GM12891 (cell line): ENCODE measurements at regions not wholly inside any gene's neighbourhood (a gene's known extent, or its start where the extent isn't known, plus 50 kb on each side); places are given as distances from the start of the nearest gene placed in this dataset.
"Not testable (repeated sequence)": the region's sequence is repeated elsewhere in the genome, so short reads cannot be mapped to it uniquely, and the experiment has no call there.

Experiments used
- DNase-seq: peaks from one replicate; pipeline ENCODE4 v3.0.0; 2011; ENCODE audit warnings: low spot score; ENCODE audit not compliant: insufficient read length
- FAIRE-seq: peaks from 2 replicates; lab custom pipeline; 2011; peaks lifted over from hg19 to GRCh38; lab: Jason Lieb, UNC
- PAX5 ChIP-seq: IDR thresholded peaks from 2 replicates; pipeline ENCODE4 v1.6.1; 2011; ENCODE audit warnings: low read length, moderate library complexity, mild to moderate bottlenecking; ENCODE audit not compliant: insufficient read depth, severe bottlenecking
- POLR2A ChIP-seq: IDR thresholded peaks from 2 replicates; pipeline ENCODE4 v1.6.1; 2011; ENCODE audit warnings: low read depth, low read length, control low read depth
- POLR2AphosphoS5 ChIP-seq: IDR thresholded peaks from 2 replicates; pipeline ENCODE4 v1.6.1; 2011; ENCODE audit warnings: low read depth, low read length, control low read depth
- POU2F2 ChIP-seq: IDR thresholded peaks from 2 replicates; pipeline ENCODE4 v1.6.1; 2011; ENCODE audit warnings: low read depth, mild to moderate bottlenecking, control low read depth, low read length, moderate library complexity
- SPI1 ChIP-seq: IDR thresholded peaks from 2 replicates; pipeline ENCODE4 v1.6.1; 2011; ENCODE audit warnings: low read depth, low read length, control low read depth
- TAF1 ChIP-seq: IDR thresholded peaks from 2 replicates; pipeline ENCODE4 v1.6.1; 2011; ENCODE audit warnings: low read depth, low read length, control low read depth

GRCh38 chr4:43607827-43608461, 715.4 kb downstream of the GRXCR1 start:
- TF ChIP-seq SPI1: peak; percentile 79
- TF ChIP-seq PAX5: no peak
- TF ChIP-seq POLR2AphosphoS5: no peak

GRCh38 chr4:43619219-43619618, 726.7 kb downstream of the GRXCR1 start:
- TF ChIP-seq TAF1 (no peak), SPI1 (no peak), PAX5 (no peak), POLR2A (no peak), POLR2AphosphoS5 (no peak), POU2F2 (no peak)
- DNase-seq: no peak
- FAIRE-seq: no peak

More at GRCh38 chr4:43607827-43608461, 715.4 kb downstream of the GRXCR1 start:
- DNase-seq: no peak
- FAIRE-seq: no peak

GRCh38 chr4:43637893-43638292, 745.4 kb downstream of the GRXCR1 start:
- not testable (repeated sequence) for FAIRE-seq, DNase-seq

GRCh38 chr4:43651991-43652390, 759.5 kb downstream of the GRXCR1 start:
- FAIRE-seq (no peak), DNase-seq (no peak)
- TF ChIP-seq POLR2A: no peak
- TF ChIP-seq POLR2AphosphoS5: no peak
- no peak for TF ChIP-seq PAX5
- TF ChIP-seq TAF1: no peak
- no peak for TF ChIP-seq SPI1
- TF ChIP-seq POU2F2: no peak

GRCh38 chr4:43659547-43659946, 767.0 kb downstream of the GRXCR1 start:
- not testable (repeated sequence) for FAIRE-seq, DNase-seq

- FAIRE-seq, DNase-seq: not testable (repeated sequence)
Measured at GRCh38 chr4:43672265-43672885, 776.2 kb downstream of the KCTD8 start.

GRCh38 chr4:43680421-43680820, 768.2 kb downstream of the KCTD8 start:
- DNase-seq (no peak), FAIRE-seq (no peak)
- TF ChIP-seq SPI1: no peak
- no peak for TF ChIP-seq POLR2AphosphoS5
- TF ChIP-seq TAF1: no peak

GRCh38 chr4:43682551-43682950, 766.1 kb downstream of the KCTD8 start:
- no peak for TF ChIP-seq POLR2AphosphoS5
- TF ChIP-seq TAF1: no peak
- no peak for TF ChIP-seq SPI1
- FAIRE-seq (no peak), DNase-seq (no peak)

- FAIRE-seq: no peak
- DNase-seq: no peak
- no peak for TF ChIP-seq PAX5
- no peak for TF ChIP-seq POU2F2
- no peak for TF ChIP-seq POLR2A
- no peak for TF ChIP-seq POLR2AphosphoS5
- TF ChIP-seq SPI1: no peak
- no peak for TF ChIP-seq TAF1
Measured at GRCh38 chr4:43690116-43690515, 758.5 kb downstream of the KCTD8 start.

GRCh38 chr4:43693876-43694275, 754.7 kb downstream of the KCTD8 start:
- no peak for FAIRE-seq
- DNase-seq: no peak

GRCh38 chr4:43709443-43709842, 739.2 kb downstream of the KCTD8 start:
- DNase-seq (no peak), FAIRE-seq (no peak)
- TF ChIP-seq TAF1: no peak
- no peak for TF ChIP-seq POLR2A
- no peak for TF ChIP-seq POU2F2
- no peak for TF ChIP-seq PAX5
- TF ChIP-seq SPI1: no peak
- TF ChIP-seq POLR2AphosphoS5: no peak

More at GRCh38 chr4:43693876-43694275, 754.7 kb downstream of the KCTD8 start:
- TF ChIP-seq SPI1: no peak
- no peak for TF ChIP-seq PAX5
- no peak for TF ChIP-seq POLR2AphosphoS5
- no peak for TF ChIP-seq TAF1
- no peak for TF ChIP-seq POU2F2
- TF ChIP-seq POLR2A: no peak
